CD14-positive monocyte (primary cell): ENCODE measurements at regions not wholly inside any gene's neighbourhood (a gene's known extent, or its start where the extent isn't known, plus 50 kb on each side); places are given as distances from the start of the nearest gene placed in this dataset.

Experiments used
- DNase-seq, 3 donors: peaks; one replicate each; pipeline ENCODE4 v3.0.0-alpha.2; 2011 to 2022
- H2AFZ ChIP-seq: 2 replicates; pipeline ENCODE4 v1.6.0; 2012; ENCODE audit warnings: mild to moderate bottlenecking, low read depth, low read length, inconsistent platforms; ENCODE audit not compliant: insufficient read depth, poor library complexity, severe bottlenecking
- H3K27ac ChIP-seq, 2 donors: 1 replicate in 1 of 2; 2 replicates in 1 of 2; pipeline ENCODE4 v1.5.1; 2012 to 2013; ENCODE audit warnings: low read length in 2 of 2, control low read depth in 1 of 2, inconsistent platforms in 1 of 2, low read depth in 1 of 2, mild to moderate bottlenecking in 1 of 2
- H3K27me3 ChIP-seq, 2 donors: one replicate each; pipeline versions ENCODE4 v1.6.0 to v1.6.1; 2011 to 2013; ENCODE audit warnings: low read length in 2 of 2; ENCODE audit not compliant: control insufficient read depth in 2 of 2, insufficient read depth in 2 of 2
- H3K36me3 ChIP-seq, 2 donors: replicated peaks in 1 of 2; 1 replicate in 1 of 2; 2 replicates in 1 of 2; pipeline versions ENCODE4 v1.5.1 to v1.6.1; 2012 to 2013; ENCODE audit warnings: low read length in 2 of 2, control low read depth in 1 of 2, inconsistent platforms in 1 of 2, mild to moderate bottlenecking in 1 of 2; ENCODE audit not compliant: insufficient read depth in 2 of 2, control insufficient read depth in 1 of 2
- H3K4me1 ChIP-seq, 2 donors: 1 replicate in 1 of 2; 2 replicates in 1 of 2; pipeline versions ENCODE4 v1.5.1 to v1.6.1; 2012 to 2013; ENCODE audit warnings: low read length in 2 of 2, control low read depth in 1 of 2, inconsistent platforms in 1 of 2, mild to moderate bottlenecking in 1 of 2, moderate library complexity in 1 of 2; ENCODE audit not compliant: insufficient read depth in 2 of 2, control insufficient read depth in 1 of 2
- H3K4me2 ChIP-seq: replicated peaks from 2 replicates; pipeline ENCODE3; 2012; ENCODE audit warnings: low read length, moderate library complexity, mild to moderate bottlenecking; ENCODE audit not compliant: poor library complexity, severe bottlenecking; ENCODE audit errors: extremely low read depth
- H3K4me3 ChIP-seq, 3 experiments: fragments of 200-600 bp in 1 of 3; sonication (generic) in 1 of 3; replicated peaks in 1 of 3; 1 replicate in 2 of 3; 2 replicates in 1 of 3; pipeline ENCODE4 v1.5.1; 2011 to 2013; ENCODE audit warnings: low read length in 3 of 3, mild to moderate bottlenecking in 3 of 3, control low read depth in 2 of 3, low read depth in 2 of 3, inconsistent platforms in 1 of 3, moderate library complexity in 1 of 3
- H3K79me2 ChIP-seq: 2 replicates; pipeline ENCODE4 v1.6.0; 2012; ENCODE audit warnings: mild to moderate bottlenecking, control low read depth, inconsistent platforms, low read length, moderate library complexity; ENCODE audit not compliant: insufficient read depth
- H3K9ac ChIP-seq: 2 replicates; pipeline ENCODE4 v1.6.0; 2017; ENCODE audit warnings: low read length, mild to moderate bottlenecking; ENCODE audit not compliant: insufficient read depth, poor library complexity, severe bottlenecking
- H3K9me3 ChIP-seq, 2 donors: replicated peaks in 1 of 2; 1 replicate in 1 of 2; 2 replicates in 1 of 2; pipeline versions ENCODE4 v1.5.1 to v1.6.1; 2012 to 2013; ENCODE audit warnings: low read length in 2 of 2, control low read depth in 1 of 2; ENCODE audit not compliant: control insufficient read depth in 1 of 2, insufficient read depth in 1 of 2
- H4K20me1 ChIP-seq: 2 replicates; pipeline ENCODE4 v1.6.0; 2012; ENCODE audit warnings: mild to moderate bottlenecking, low read length, control low read depth, moderate library complexity; ENCODE audit not compliant: insufficient read depth
- H3K27ac Mint-ChIP-seq, 7 donors: one replicate each; pipeline ENCODE4 v1.8.0; 2020; ENCODE audit warnings: mild to moderate bottlenecking in 7 of 7, mixed read lengths in 7 of 7, moderate library complexity in 6 of 7, inconsistent platforms in 2 of 7
- H3K27me3 Mint-ChIP-seq, 3 donors: one replicate each; pipeline ENCODE4 v1.8.0; 2021 to 2022; ENCODE audit warnings: low read depth in 3 of 3, mild to moderate bottlenecking in 3 of 3, mixed read lengths in 3 of 3, moderate library complexity in 3 of 3, inconsistent platforms in 1 of 3
- H3K36me3 Mint-ChIP-seq, 2 donors: one replicate each; pipeline ENCODE4 v1.8.0; 2020; ENCODE audit warnings: mixed read lengths in 2 of 2, inconsistent platforms in 1 of 2, mild to moderate bottlenecking in 1 of 2
- H3K4me1 Mint-ChIP-seq: one replicate; pipeline ENCODE4 v1.8.0; 2020; ENCODE audit warnings: mild to moderate bottlenecking, mixed read lengths
- H3K4me3 Mint-ChIP-seq, 2 donors: one replicate each; pipeline ENCODE4 v1.8.0; 2020; ENCODE audit warnings: mild to moderate bottlenecking in 2 of 2, mixed read lengths in 2 of 2, moderate library complexity in 1 of 2
- H3K9me3 Mint-ChIP-seq, 7 donors: one replicate each; pipeline ENCODE4 v1.8.0; 2020 to 2022; ENCODE audit warnings: mixed read lengths in 7 of 7, mild to moderate bottlenecking in 6 of 7, moderate library complexity in 6 of 7, inconsistent platforms in 2 of 7
- CTCF ChIP-seq: fragments of 200-600 bp; IDR thresholded peaks from one replicate; pipeline ENCODE4 v1.8.0; 2022; ENCODE audit warnings: antibody characterized with exemption, mild to moderate bottlenecking
- WGBS: methylation state at CpG from one replicate; pipeline ENCODE4 v1.1.5; 2013; ENCODE audit warnings: missing lambda C conversion rate; ENCODE audit not compliant: insufficient coverage; 5-methylcytosine and 5-hydroxymethylcytosine counted together
- intact Hi-C, 2 donors: fragments of 100-400 bp; cut with micrococcal nuclease; formaldehyde crosslinking; loops; one replicate each; pipeline versions ENCODE4 v1.15.0 to v1.15.1; 2023

- DNase-seq = no peak
- 93% methylated on average over 2 of the region's 5 CpGs for WGBS
- Mint-ChIP-seq H3K27me3 (no peaks in the 10 kb centered on the region), H3K36me3 (peaks cover 0 to 1% of the 10 kb centered on the region in 2 donors), H3K4me1 (peaks cover 32% of the 10 kb centered on the region), H3K4me3 (no peak overlapping the region), H3K27ac (peak overlapping the region in 2 of 7 donors; percentile 23 to 91), H3K9me3 (peaks cover 0 to 4% (median 0%) of the 10 kb centered on the region in 7 donors)
- no peak overlapping the region for H3K4me3 ChIP-seq
- no peaks in the 10 kb centered on the region for H3K79me2 ChIP-seq
- no peaks in the 10 kb centered on the region for H3K9me3 ChIP-seq
- H3K27ac ChIP-seq = peak overlapping the region in 1 of 2 donors; percentile 73
- peaks cover 32 to 33% of the 10 kb centered on the region in 2 donors for H3K4me1 ChIP-seq
- no peak overlapping the region for H3K4me2 ChIP-seq
- intact Hi-C loops = loop anchor here in 1 of 2 donors (5.0 to 10.0 kb wide), 3 partner anchors 35 to 103 kb away; no protein-coding TSS in a partner anchor
- no peak overlapping the region for H2AFZ ChIP-seq
- no peak overlapping the region for H3K9ac ChIP-seq
- no peak for TF ChIP-seq CTCF
- no peaks in the 10 kb centered on the region for H4K20me1 ChIP-seq
- H3K36me3 ChIP-seq = no peaks in the 10 kb centered on the region
- no peaks in the 10 kb centered on the region for H3K27me3 ChIP-seq
Observed at GRCh38 chr10:62692085-62692484, 112.4 kb upstream of the ADO start.

GRCh38 chr10:62693306-62693705, 111.2 kb upstream of the ADO start:
- Mint-ChIP-seq H3K4me1 (peaks cover 32% of the 10 kb centered on the region), H3K27ac (no peak overlapping the region), H3K9me3 (peaks cover 0 to 9% (median 5%) of the 10 kb centered on the region in 7 donors), H3K36me3 (peaks cover 0 to 1% of the 10 kb centered on the region in 2 donors), H3K4me3 (no peak overlapping the region), H3K27me3 (no peaks in the 10 kb centered on the region)
- intact Hi-C loops = loop anchor here in 1 of 2 donors (5.0 to 10.0 kb wide), 3 partner anchors 34 to 101 kb away; no protein-coding TSS in a partner anchor
- Histone ChIP-seq H3K9ac (no peak overlapping the region), H3K4me3 (no peak overlapping the region), H4K20me1 (no peaks in the 10 kb centered on the region), H3K4me2 (no peak overlapping the region), H2AFZ (no peak overlapping the region), H3K9me3 (peaks cover 4 to 6% of the 10 kb centered on the region in 2 donors), H3K36me3 (no peaks in the 10 kb centered on the region), H3K27me3 (no peaks in the 10 kb centered on the region), H3K4me1 (peaks cover 32 to 33% of the 10 kb centered on the region in 2 donors), H3K27ac (no peak overlapping the region), H3K79me2 (no peaks in the 10 kb centered on the region)
- WGBS = no CpG with 5 or more reads among the region's 2 CpGs
- DNase-seq = no peak
- no peak for TF ChIP-seq CTCF
